Epithelial cell of proximal tubule (primary cell): ENCODE measurements at regions not wholly inside any gene's neighbourhood (a gene's known extent, or its start where the extent isn't known, plus 50 kb on each side); places are given as distances from the start of the nearest gene placed in this dataset.

Experiments
- DNase-seq: peaks from one replicate; pipeline ENCODE4 v3.0.0-alpha.2; 2011; ENCODE audit warnings: low read depth
- H3K4me3 ChIP-seq: 2 replicates; pipeline ENCODE4 v1.5.1; 2011; ENCODE audit warnings: low read depth, mild to moderate bottlenecking, low read length
- TF ChIP-seq, protein P1 (sequence below): conservative IDR thresholded peaks from 2 replicates; pipeline ENCODE4 v1.5.1; 2012; ENCODE audit warnings: low read depth, mild to moderate bottlenecking, low read length

DNA sequence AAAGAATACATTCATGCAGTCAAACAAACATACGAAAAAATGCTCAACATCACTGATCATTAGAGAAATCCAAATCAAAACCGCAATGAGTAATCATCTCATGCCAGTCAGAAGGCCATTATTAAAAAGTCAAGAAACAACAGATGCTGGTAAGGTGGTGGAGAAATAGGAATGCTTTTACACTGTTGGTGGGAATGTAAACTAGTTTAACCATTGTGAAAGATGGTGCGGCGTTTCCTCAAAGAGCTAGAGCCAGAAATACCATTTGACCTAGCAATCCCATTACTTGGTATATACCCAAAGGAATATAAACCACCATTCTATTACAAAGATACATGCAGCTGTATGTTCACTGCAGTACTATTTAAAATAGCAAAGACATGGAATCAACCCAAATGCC lies 330.4 kb downstream of the EDEM1 start:
- TF ChIP-seq, protein P1, sequence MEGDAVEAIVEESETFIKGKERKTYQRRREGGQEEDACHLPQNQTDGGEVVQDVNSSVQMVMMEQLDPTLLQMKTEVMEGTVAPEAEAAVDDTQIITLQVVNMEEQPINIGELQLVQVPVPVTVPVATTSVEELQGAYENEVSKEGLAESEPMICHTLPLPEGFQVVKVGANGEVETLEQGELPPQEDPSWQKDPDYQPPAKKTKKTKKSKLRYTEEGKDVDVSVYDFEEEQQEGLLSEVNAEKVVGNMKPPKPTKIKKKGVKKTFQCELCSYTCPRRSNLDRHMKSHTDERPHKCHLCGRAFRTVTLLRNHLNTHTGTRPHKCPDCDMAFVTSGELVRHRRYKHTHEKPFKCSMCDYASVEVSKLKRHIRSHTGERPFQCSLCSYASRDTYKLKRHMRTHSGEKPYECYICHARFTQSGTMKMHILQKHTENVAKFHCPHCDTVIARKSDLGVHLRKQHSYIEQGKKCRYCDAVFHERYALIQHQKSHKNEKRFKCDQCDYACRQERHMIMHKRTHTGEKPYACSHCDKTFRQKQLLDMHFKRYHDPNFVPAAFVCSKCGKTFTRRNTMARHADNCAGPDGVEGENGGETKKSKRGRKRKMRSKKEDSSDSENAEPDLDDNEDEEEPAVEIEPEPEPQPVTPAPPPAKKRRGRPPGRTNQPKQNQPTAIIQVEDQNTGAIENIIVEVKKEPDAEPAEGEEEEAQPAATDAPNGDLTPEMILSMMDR: no peak
- H3K4me3 ChIP-seq: no peak overlapping the region
- no peak for DNase-seq

- no peak overlapping the region for H3K4me3 ChIP-seq
- TF ChIP-seq, protein P1: no peak
- no peak for DNase-seq
Measured at GRCh38 chr3:5520237-5520636, 332.7 kb downstream of the EDEM1 start.

DNA sequence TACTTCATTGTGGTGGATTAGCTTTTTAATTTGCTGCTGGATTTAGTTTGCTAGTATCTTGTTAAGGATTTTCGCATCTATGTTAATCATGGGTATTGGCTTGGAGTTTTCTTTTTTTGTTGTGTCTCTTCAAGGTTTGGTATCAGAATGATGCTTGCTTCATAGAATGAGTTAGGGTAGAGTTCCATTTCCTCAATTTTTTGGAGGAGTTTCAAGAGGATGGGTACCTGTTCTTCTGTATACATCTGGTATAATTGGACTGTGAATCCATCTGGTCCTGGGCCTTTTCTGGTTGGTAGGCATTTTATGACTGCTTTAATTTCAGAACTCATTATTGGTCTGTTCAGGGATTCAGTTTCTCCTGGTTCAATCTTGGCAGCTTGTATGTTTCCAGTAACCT lies 335.6 kb downstream of the EDEM1 start:
- DNase-seq: no peak

GRCh38 chr3:5531039-5531438 lies 343.5 kb downstream of the EDEM1 start:
- TF ChIP-seq, protein P1: no peak
- H3K4me3 ChIP-seq: no peak overlapping the region
- DNase-seq: no peak

More for the DNA sequence above, 335.6 kb downstream of the EDEM1 start:
- TF ChIP-seq, protein P1: no peak
- H3K4me3 ChIP-seq: no peak overlapping the region

GRCh38 chr3:5531741-5532290 lies 344.3 kb downstream of the EDEM1 start:
- no peak for DNase-seq
- TF ChIP-seq, protein P1: no peak
- no peak overlapping the region for H3K4me3 ChIP-seq

DNA sequence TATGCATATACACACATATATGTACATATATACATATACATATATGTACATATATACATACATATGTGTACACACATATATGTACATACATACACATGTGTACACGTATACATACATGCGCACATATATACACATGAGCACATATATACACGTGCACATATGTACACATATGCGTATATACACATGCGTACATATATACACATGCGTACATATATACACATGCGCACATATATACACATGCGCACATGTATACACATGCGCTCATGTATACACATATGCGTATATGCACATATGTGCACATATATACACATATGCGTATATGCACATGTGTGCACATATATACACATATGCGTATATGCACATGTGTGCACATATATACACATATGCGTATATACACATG lies 353.0 kb downstream of the EDEM1 start:
- TF ChIP-seq, protein P1: no peak
- no peak for DNase-seq
- H3K4me3 ChIP-seq: no peak overlapping the region

DNA sequence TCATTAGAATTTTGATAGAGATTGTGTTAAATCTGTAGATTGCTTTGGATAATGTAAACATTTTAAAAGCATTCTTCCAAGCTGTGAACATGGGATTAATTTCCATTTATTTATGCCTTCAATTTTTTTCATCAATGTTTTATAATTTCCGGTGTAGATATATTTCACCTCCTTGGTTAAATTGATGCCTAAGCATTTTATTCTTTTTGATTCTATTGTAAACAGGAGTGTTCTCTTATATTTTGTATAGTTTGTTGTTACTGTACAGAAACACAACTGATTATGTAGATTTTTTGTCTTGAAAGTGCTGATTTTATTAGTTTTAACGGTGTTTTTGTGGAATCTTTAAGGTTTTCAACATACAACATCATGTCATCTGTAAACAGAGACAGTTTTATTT lies 355.0 kb downstream of the EDEM1 start:
- H3K4me3 ChIP-seq: no peak overlapping the region
- TF ChIP-seq, protein P1: no peak
- DNase-seq: no peak
